Liver (tissue), 8 donors: ENCODE measurements at regions not wholly inside any gene's neighbourhood (a gene's known extent, or its start where the extent isn't known, plus 50 kb on each side); places are given as distances from the start of the nearest gene placed in this dataset.

Experiments used
- DNase-seq: peaks from one replicate; pipeline ENCODE4 v3.0.0-alpha.2; 2017; ENCODE audit warnings: low spot score
- H3K27ac ChIP-seq, 2 donors: one replicate each; pipeline ENCODE4 v1.7.0; 2013; ENCODE audit warnings: inconsistent platforms in 2 of 2, low read length in 2 of 2, control low read depth in 1 of 2, low read depth in 1 of 2, mild to moderate bottlenecking in 1 of 2
- H3K27me3 ChIP-seq, 4 donors: one replicate each; pipeline versions ENCODE4 v1.6.1 to v1.7.0; 2013; ENCODE audit warnings: low read length in 3 of 4, inconsistent platforms in 1 of 4, mild to moderate bottlenecking in 1 of 4, moderate library complexity in 1 of 4; ENCODE audit not compliant: control insufficient read depth in 4 of 4, insufficient read depth in 4 of 4
- H3K36me3 ChIP-seq, 4 donors: one replicate each; pipeline versions ENCODE4 v1.6.1 to v1.7.0; 2013; ENCODE audit warnings: low read length in 3 of 4, mild to moderate bottlenecking in 3 of 4, low read depth in 1 of 4, moderate library complexity in 1 of 4; ENCODE audit not compliant: control insufficient read depth in 4 of 4, insufficient read depth in 3 of 4
- H3K4me1 ChIP-seq, 4 donors: one replicate each; pipeline versions ENCODE4 v1.6.1 to v1.7.0; 2013; ENCODE audit warnings: low read length in 3 of 4, mild to moderate bottlenecking in 3 of 4, moderate library complexity in 1 of 4; ENCODE audit not compliant: control insufficient read depth in 4 of 4, insufficient read depth in 4 of 4
- H3K4me3 ChIP-seq, 3 donors: one replicate each; pipeline versions ENCODE4 v1.6.1 to v1.7.0; 2013; ENCODE audit warnings: low read length in 3 of 3, control low read depth in 1 of 3, low read depth in 1 of 3, mild to moderate bottlenecking in 1 of 3
- H3K9ac ChIP-seq, 2 donors: one replicate each; pipeline ENCODE4 v1.7.0; 2013; ENCODE audit warnings: low read length in 2 of 2, mild to moderate bottlenecking in 2 of 2, moderate library complexity in 2 of 2, control low read depth in 1 of 2, low read depth in 1 of 2
- H3K9me3 ChIP-seq, 4 donors: one replicate each; pipeline versions ENCODE4 v1.6.1 to v1.7.0; 2013; ENCODE audit warnings: low read length in 3 of 4; ENCODE audit not compliant: control insufficient read depth in 4 of 4
- ATF3 ChIP-seq: IDR thresholded peaks from 2 replicates; pipeline ENCODE4 v1.6.1; 2016; ENCODE audit warnings: antibody characterized with exemption
- CTCF ChIP-seq: fragments of 150-350 bp; IDR thresholded peaks from 2 replicates; pipeline ENCODE4 v1.5.1; 2017; ENCODE audit warnings: improper control_type of control experiment, low read depth, low read length; ENCODE audit not compliant: missing input control
- EGR1 ChIP-seq, 2 donors: IDR thresholded peaks; 2 replicates each; pipeline ENCODE4 v1.6.1; 2016 to 2018; ENCODE audit warnings: antibody characterized with exemption in 2 of 2, low read depth in 2 of 2
- FOXA1 ChIP-seq: IDR thresholded peaks from 2 replicates; pipeline ENCODE4 v1.6.1; 2016; ENCODE audit warnings: antibody characterized with exemption
- FOXA2 ChIP-seq: IDR thresholded peaks from 2 replicates; pipeline ENCODE4 v1.6.1; 2016; ENCODE audit warnings: antibody characterized with exemption
- GABPA ChIP-seq, 2 donors: IDR thresholded peaks in 1 of 2; conservative IDR thresholded peaks in 1 of 2; 2 replicates each; pipeline ENCODE4 v1.6.1; 2016; ENCODE audit warnings: antibody characterized with exemption in 2 of 2, mild to moderate bottlenecking in 1 of 2, moderate library complexity in 1 of 2
- HNF4A ChIP-seq, 2 donors: conservative IDR thresholded peaks; 2 replicates each; pipeline ENCODE4 v1.6.1; 2016; ENCODE audit warnings: antibody characterized with exemption in 2 of 2, mild to moderate bottlenecking in 2 of 2
- HNF4G ChIP-seq: IDR thresholded peaks from 2 replicates; pipeline ENCODE4 v1.6.1; 2016; ENCODE audit warnings: antibody characterized with exemption
- JUND ChIP-seq, 2 donors: IDR thresholded peaks; 2 replicates each; pipeline ENCODE4 v1.6.1; 2016; ENCODE audit warnings: antibody characterized with exemption in 2 of 2
- MAX ChIP-seq: IDR thresholded peaks from 2 replicates; pipeline ENCODE4 v1.6.1; 2016; ENCODE audit warnings: antibody characterized with exemption
- NR2F2 ChIP-seq: IDR thresholded peaks from 2 replicates; pipeline ENCODE4 v1.6.1; 2016; ENCODE audit warnings: antibody characterized with exemption
- RAD21 ChIP-seq, 2 donors: IDR thresholded peaks; 2 replicates each; pipeline ENCODE4 v1.6.1; 2016; ENCODE audit warnings: antibody characterized with exemption in 2 of 2, mild to moderate bottlenecking in 2 of 2
- REST ChIP-seq: IDR thresholded peaks from 2 replicates; pipeline ENCODE4 v1.6.1; 2016; ENCODE audit warnings: antibody characterized with exemption, mild to moderate bottlenecking
- RXRA ChIP-seq, 2 donors: IDR thresholded peaks; 2 replicates each; pipeline ENCODE4 v1.6.1; 2017 to 2018; ENCODE audit warnings: antibody characterized with exemption in 2 of 2, mild to moderate bottlenecking in 1 of 2
- SP1 ChIP-seq: IDR thresholded peaks from 2 replicates; pipeline ENCODE4 v1.6.1; 2018; ENCODE audit warnings: antibody characterized with exemption, mild to moderate bottlenecking
- TAF1 ChIP-seq: conservative IDR thresholded peaks from 2 replicates; pipeline ENCODE4 v1.6.1; 2016; ENCODE audit warnings: antibody characterized with exemption, mild to moderate bottlenecking
- YY1 ChIP-seq: IDR thresholded peaks from 2 replicates; pipeline ENCODE4 v1.6.1; 2016; ENCODE audit warnings: antibody characterized with exemption, mild to moderate bottlenecking
- ZBTB33 ChIP-seq: IDR thresholded peaks from 2 replicates; pipeline ENCODE4 v1.6.1; 2016; ENCODE audit warnings: antibody characterized with exemption
- WGBS: extraction: QIAGEN DNeasy Blood & Tissue Kit; methylation state at CpG from one replicate; pipeline ENCODE4 v1.1.7; 2013; 5-methylcytosine and 5-hydroxymethylcytosine counted together
- donor health status: healthy.
- donor health status: healthy.
- donor health status: healthy.
- donor health status: healthy.
- donor health status: healthy.

- Histone ChIP-seq H3K4me3 (no peak overlapping the region), H3K36me3 (no peaks in the 10 kb centered on the region), H3K27me3 (no peaks in the 10 kb centered on the region), H3K9me3 (peaks cover 0 to 5% (median 1%) of the 10 kb centered on the region in 4 donors), H3K27ac (no peak overlapping the region), H3K4me1 (no peaks in the 10 kb centered on the region), H3K9ac (no peak overlapping the region)
- TF ChIP-seq FOXA2 (no peak), JUND (IDR thresholded peaks at IDR 0.05) (no peak), HNF4G (no peak), RAD21 (IDR thresholded peaks at IDR 0.05) (no peak), GABPA (IDR thresholded peaks at IDR 0.05 in 1 of 2, conservative IDR thresholded peaks at IDR 0.05 in 1 of 2) (no peak), HNF4A (conservative IDR thresholded peaks at IDR 0.05) (no peak), FOXA1 (no peak), ATF3 (no peak), ZBTB33 (no peak), EGR1 (IDR thresholded peaks at IDR 0.05; ENCODE audit: low read depth in 2 of 2) (no peak), SP1 (no peak), NR2F2 (no peak), TAF1 (no peak), MAX (no peak), CTCF (no peak), RXRA (IDR thresholded peaks at IDR 0.05) (no peak), REST (no peak), YY1 (no peak)
- 69% methylated on average over 1 of the region's 1 CpG for WGBS
- no peak for DNase-seq
Observed at GRCh38 chr18:53971331-53971730, 253.1 kb downstream of the MBD2 start.

- H3K9ac ChIP-seq, result no peak overlapping the region
- H3K27ac ChIP-seq, result no peak overlapping the region
- H3K9me3 ChIP-seq, result no peaks in the 10 kb centered on the region
- H3K4me3 ChIP-seq, result no peak overlapping the region
- no peaks in the 10 kb centered on the region for H3K4me1 ChIP-seq
- no peak for TF ChIP-seq GABPA (IDR thresholded peaks at IDR 0.05 in 1 of 2, conservative IDR thresholded peaks at IDR 0.05 in 1 of 2)
- no peak for TF ChIP-seq ZBTB33
- no peak for TF ChIP-seq REST
- TF ChIP-seq ATF3, result no peak
- no peak for TF ChIP-seq NR2F2
- DNase-seq, result no peak
- 78% methylated on average over 3 of the region's 3 CpGs for WGBS
- no peaks in the 10 kb centered on the region for H3K36me3 ChIP-seq
- H3K27me3 ChIP-seq, result peaks cover 0 to 2% (median 0%) of the 10 kb centered on the region in 4 donors
Observed at GRCh38 chr18:53952700-53953099, 271.8 kb downstream of the MBD2 start.
